22Rv1 (cell line): ENCODE measurements at regions not wholly inside any gene's neighbourhood (a gene's known extent, or its start where the extent isn't known, plus 50 kb on each side); places are given as distances from the start of the nearest gene placed in this dataset.

ENCODE experiments used
- H3K27ac ChIP-seq: fragments of 450-650 bp; 2 replicates; pipeline ENCODE4 v1.5.1; 2017
- ZFX ChIP-seq: fragments of 450-650 bp; IDR thresholded peaks from 2 replicates; pipeline ENCODE4 v1.6.1; 2017; ENCODE audit warnings: antibody characterized with exemption, borderline replicate concordance
- TF ChIP-seq, protein P1 (sequence below): fragments of 450-650 bp; IDR thresholded peaks from 2 replicates; pipeline ENCODE4 v1.5.1; 2017; ENCODE audit warnings: mild to moderate bottlenecking

- TF ChIP-seq, protein P1, sequence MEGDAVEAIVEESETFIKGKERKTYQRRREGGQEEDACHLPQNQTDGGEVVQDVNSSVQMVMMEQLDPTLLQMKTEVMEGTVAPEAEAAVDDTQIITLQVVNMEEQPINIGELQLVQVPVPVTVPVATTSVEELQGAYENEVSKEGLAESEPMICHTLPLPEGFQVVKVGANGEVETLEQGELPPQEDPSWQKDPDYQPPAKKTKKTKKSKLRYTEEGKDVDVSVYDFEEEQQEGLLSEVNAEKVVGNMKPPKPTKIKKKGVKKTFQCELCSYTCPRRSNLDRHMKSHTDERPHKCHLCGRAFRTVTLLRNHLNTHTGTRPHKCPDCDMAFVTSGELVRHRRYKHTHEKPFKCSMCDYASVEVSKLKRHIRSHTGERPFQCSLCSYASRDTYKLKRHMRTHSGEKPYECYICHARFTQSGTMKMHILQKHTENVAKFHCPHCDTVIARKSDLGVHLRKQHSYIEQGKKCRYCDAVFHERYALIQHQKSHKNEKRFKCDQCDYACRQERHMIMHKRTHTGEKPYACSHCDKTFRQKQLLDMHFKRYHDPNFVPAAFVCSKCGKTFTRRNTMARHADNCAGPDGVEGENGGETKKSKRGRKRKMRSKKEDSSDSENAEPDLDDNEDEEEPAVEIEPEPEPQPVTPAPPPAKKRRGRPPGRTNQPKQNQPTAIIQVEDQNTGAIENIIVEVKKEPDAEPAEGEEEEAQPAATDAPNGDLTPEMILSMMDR, result no peak
- TF ChIP-seq ZFX, result no peak
- no peak overlapping the region for H3K27ac ChIP-seq
These were observed 186.8 kb upstream of the FOXN2 start for GRCh38 chr2:48127612-48128191.

DNA sequence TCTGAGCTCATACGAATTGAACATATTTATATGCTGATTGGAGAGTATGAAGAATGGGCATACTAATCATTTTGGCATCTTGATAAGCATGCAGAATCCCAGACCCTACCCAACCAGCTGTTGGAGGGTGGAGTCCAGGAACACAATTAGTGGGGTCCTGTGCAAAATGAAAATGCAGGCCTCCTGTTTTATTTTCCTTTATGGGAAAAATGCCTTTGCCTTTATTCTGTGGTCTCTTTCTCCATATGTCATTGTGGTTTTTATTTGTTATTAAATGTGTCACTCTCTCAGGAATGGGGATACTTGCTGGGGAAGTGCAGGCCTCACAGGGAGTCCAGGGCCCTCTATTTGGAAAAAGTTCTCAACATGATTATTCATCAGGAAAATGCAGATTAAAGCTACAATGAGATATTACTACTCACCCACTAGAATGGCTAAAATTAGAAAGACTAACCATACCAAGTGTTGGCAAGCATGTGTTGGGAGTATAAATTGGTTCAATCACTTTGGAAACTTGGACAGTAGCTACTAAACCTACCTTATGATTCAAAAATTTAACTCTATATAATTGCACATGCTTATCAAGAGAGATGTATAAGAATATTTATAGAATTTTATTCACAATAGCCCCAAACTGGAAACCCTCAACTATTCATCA lies 185.1 kb upstream of the FOXN2 start:
- TF ChIP-seq, protein P1, result no peak
- TF ChIP-seq ZFX, result no peak
- H3K27ac ChIP-seq, result no peak overlapping the region

GRCh38 chr2:48131539-48132270 lies 182.8 kb upstream of the FOXN2 start:
- TF ChIP-seq, protein P1, result no peak
- no peak for TF ChIP-seq ZFX

GRCh38 chr2:48132271-48132625 lies 182.2 kb upstream of the FOXN2 start:
- TF ChIP-seq, protein P1, result no peak
- no peak for TF ChIP-seq ZFX
- no peak overlapping the region for H3K27ac ChIP-seq

More at GRCh38 chr2:48131539-48132270, 182.8 kb upstream of the FOXN2 start:
- H3K27ac ChIP-seq, result no peak overlapping the region

GRCh38 chr2:48134704-48135103 lies 179.8 kb upstream of the FOXN2 start:
- no peak for TF ChIP-seq ZFX
- TF ChIP-seq, protein P1, result no peak
- H3K27ac ChIP-seq, result no peak overlapping the region

- no peak for TF ChIP-seq ZFX
- TF ChIP-seq, protein P1, result no peak
- H3K27ac ChIP-seq, result no peak overlapping the region
These were observed 178.7 kb upstream of the FOXN2 start for GRCh38 chr2:48135797-48136196.

- no peak overlapping the region for H3K27ac ChIP-seq
- TF ChIP-seq, protein P1, result no peak
- no peak for TF ChIP-seq ZFX
These were observed 176.7 kb upstream of the FOXN2 start for GRCh38 chr2:48137829-48138228.
